Renal cortex interstitium (tissue), 11 donors: ENCODE measurements at regions not wholly inside any gene's neighbourhood (a gene's known extent, or its start where the extent isn't known, plus 50 kb on each side); places are given as distances from the start of the nearest gene placed in this dataset.
"Not testable (repeated sequence)": the region's sequence is repeated elsewhere in the genome, so short reads cannot be mapped to it uniquely, and the experiment has no call there.

Source experiments
- DNase-seq, 11 donors: peaks; one replicate each; pipeline ENCODE4 v3.0.0-alpha.2; 2013; ENCODE audit warnings: low read depth in 9 of 11, low spot score in 4 of 11; ENCODE audit errors: extremely low read depth in 1 of 11

GRCh38 chr9:38271666-38272241, 120.7 kb upstream of the ALDH1B1 start:
- DNase-seq: no peak

GRCh38 chr9:38269775-38270174, 122.7 kb upstream of the ALDH1B1 start:
- DNase-seq: no peak

GRCh38 chr9:38263532-38263931, 129.0 kb upstream of the ALDH1B1 start:
- no peak for DNase-seq

GRCh38 chr9:38259519-38260218, 132.8 kb upstream of the ALDH1B1 start:
- DNase-seq: no peak

GRCh38 chr9:38259056-38259455, 133.4 kb upstream of the ALDH1B1 start:
- DNase-seq: no peak

- DNase-seq: no peak
These were observed 134.8 kb upstream of the ALDH1B1 start for GRCh38 chr9:38257626-38258215.

GRCh38 chr9:38256461-38256860, 136.0 kb upstream of the ALDH1B1 start:
- DNase-seq: no peak

GRCh38 chr9:38255599-38255998, 136.9 kb upstream of the ALDH1B1 start:
- DNase-seq: no peak

- DNase-seq: no peak
These were observed 137.7 kb upstream of the ALDH1B1 start for GRCh38 chr9:38254756-38255155.

GRCh38 chr9:38254151-38254550, 138.4 kb upstream of the ALDH1B1 start:
- DNase-seq: no peak

GRCh38 chr9:38253200-38253599, 139.3 kb upstream of the ALDH1B1 start:
- no peak for DNase-seq

- DNase-seq: no peak
These were observed 141.3 kb upstream of the ALDH1B1 start for GRCh38 chr9:38251036-38251860.

- DNase-seq: no peak
These were observed 142.0 kb upstream of the ALDH1B1 start for GRCh38 chr9:38250279-38251035.

- no peak for DNase-seq
These were observed 142.8 kb upstream of the ALDH1B1 start for GRCh38 chr9:38249587-38250210.

GRCh38 chr9:38249049-38249448, 143.5 kb upstream of the ALDH1B1 start:
- DNase-seq: no peak

GRCh38 chr9:38246833-38247232, 145.7 kb upstream of the ALDH1B1 start:
- no peak for DNase-seq

GRCh38 chr9:38244971-38245370, 147.5 kb upstream of the ALDH1B1 start:
- no peak for DNase-seq

- no peak for DNase-seq
These were observed 148.5 kb upstream of the ALDH1B1 start for GRCh38 chr9:38243993-38244392.

- not testable (repeated sequence) for DNase-seq
These were observed 150.4 kb upstream of the ALDH1B1 start for GRCh38 chr9:38242151-38242550.
